Kidney (tissue), 13 donors: ENCODE measurements at regions not wholly inside any gene's neighbourhood (a gene's known extent, or its start where the extent isn't known, plus 50 kb on each side); places are given as distances from the start of the nearest gene placed in this dataset.
"Not testable (repeated sequence)": the region's sequence is repeated elsewhere in the genome, so short reads cannot be mapped to it uniquely, and the experiment has no call there.

Experiments used
- DNase-seq, 5 donors: peaks; one replicate each; pipeline ENCODE4 v3.0.0-alpha.2; 2013 to 2020
- FAIRE-seq: peaks from 2 replicates; lab custom pipeline; 2012; peaks lifted over from hg19 to GRCh38; lab: Jason Lieb, UNC
- H3K27ac ChIP-seq, 2 donors: one replicate each; pipeline ENCODE4 v1.7.0; 2013; ENCODE audit warnings: low read depth in 2 of 2, low read length in 2 of 2, inconsistent platforms in 1 of 2
- H3K27me3 ChIP-seq: one replicate; pipeline ENCODE4 v1.7.1; 2013; ENCODE audit warnings: low read length, inconsistent platforms; ENCODE audit not compliant: control insufficient read depth, insufficient read depth
- H3K36me3 ChIP-seq, 3 donors: one replicate each; pipeline versions ENCODE4 v1.7.0 to v1.7.1; 2013; ENCODE audit warnings: low read length in 3 of 3, control low read depth in 1 of 3, inconsistent platforms in 1 of 3; ENCODE audit not compliant: insufficient read depth in 3 of 3, control insufficient read depth in 2 of 3
- H3K4me1 ChIP-seq, 3 donors: one replicate each; pipeline versions ENCODE4 v1.7.0 to v1.7.1; 2013; ENCODE audit warnings: low read length in 3 of 3, inconsistent platforms in 1 of 3, low read depth in 1 of 3; ENCODE audit not compliant: control insufficient read depth in 2 of 3, insufficient read depth in 2 of 3
- H3K4me3 ChIP-seq, 3 donors: one replicate each; pipeline versions ENCODE4 v1.7.0 to v1.8.1; 2013; ENCODE audit warnings: low read length in 3 of 3, control low read depth in 1 of 3, inconsistent platforms in 1 of 3
- H3K9ac ChIP-seq, 3 donors: one replicate each; pipeline versions ENCODE4 v1.7.0 to v1.7.1; 2013; ENCODE audit warnings: low read length in 3 of 3, control low read depth in 1 of 3, inconsistent platforms in 1 of 3
- H3K9me3 ChIP-seq, 3 donors: one replicate each; pipeline versions ENCODE4 v1.7.0 to v1.7.1; 2013; ENCODE audit warnings: low read length in 3 of 3, control low read depth in 1 of 3, inconsistent platforms in 1 of 3; ENCODE audit not compliant: control insufficient read depth in 2 of 3, insufficient read depth in 1 of 3
- intact Hi-C: fragments of 100-400 bp; cut with DNase I; formaldehyde crosslinking; loops from one replicate; pipeline ENCODE4 v1.11.1; 2022
- TF ChIP-seq, protein P1 (sequence below): IDR thresholded peaks from 3 replicates; pipeline ENCODE4 v1.5.1; 2012; ENCODE audit warnings: mild to moderate bottlenecking, moderate library complexity, borderline replicate concordance; ENCODE audit not compliant: insufficient read depth; ENCODE audit errors: extremely low read depth
- donor health status: control.
- donor health status: control.
- donor health status: control.
- donor health status: control.
- donor health status: control.
- donor health status: DM: yes; HTN: yes; CAD: no.
- donor health status: Normal renal cell carcinoma (clear cell type).

DNA sequence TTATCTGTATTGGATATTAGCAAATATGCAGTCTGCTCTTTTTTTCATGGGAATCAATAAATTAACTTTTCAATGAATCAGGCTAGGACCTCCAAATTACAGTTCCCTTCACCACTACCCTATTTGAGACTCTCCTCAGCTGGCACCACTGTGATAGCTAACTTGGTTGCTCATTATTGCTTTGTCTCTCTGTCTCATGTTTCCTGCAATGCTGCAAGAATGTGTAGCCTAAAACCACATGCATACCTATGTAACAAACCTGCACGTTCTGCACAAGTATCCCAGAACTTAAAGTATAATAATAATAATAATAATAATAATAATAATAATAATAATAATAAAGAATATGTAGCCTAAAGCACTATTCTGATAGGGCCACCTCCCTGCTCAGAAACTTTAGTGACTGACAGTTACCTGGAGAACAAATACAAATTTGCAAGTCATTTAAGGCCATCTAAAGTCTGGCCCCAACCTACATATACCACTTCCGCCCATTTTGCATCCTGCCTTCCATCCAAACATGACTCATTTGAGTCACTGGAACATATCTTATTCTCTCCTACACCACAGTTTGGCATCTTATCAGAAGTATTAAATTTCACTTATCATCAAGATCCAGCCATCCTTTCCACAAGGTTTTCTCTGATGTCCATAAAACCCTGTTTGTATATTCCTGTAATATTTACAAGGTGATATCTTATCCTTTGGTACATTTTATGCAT lies 215.1 kb downstream of the LRRK2 start:
- Histone ChIP-seq H3K9me3 (no peaks in the 10 kb centered on the region), H3K4me3 (no peak overlapping the region), H3K36me3 (no peaks in the 10 kb centered on the region), H3K27ac (no peak overlapping the region), H3K9ac (no peak overlapping the region), H3K4me1 (no peaks in the 10 kb centered on the region), H3K27me3 (no peaks in the 10 kb centered on the region)
- FAIRE-seq (no peak), DNase-seq (no peak)
- TF ChIP-seq, protein P1, sequence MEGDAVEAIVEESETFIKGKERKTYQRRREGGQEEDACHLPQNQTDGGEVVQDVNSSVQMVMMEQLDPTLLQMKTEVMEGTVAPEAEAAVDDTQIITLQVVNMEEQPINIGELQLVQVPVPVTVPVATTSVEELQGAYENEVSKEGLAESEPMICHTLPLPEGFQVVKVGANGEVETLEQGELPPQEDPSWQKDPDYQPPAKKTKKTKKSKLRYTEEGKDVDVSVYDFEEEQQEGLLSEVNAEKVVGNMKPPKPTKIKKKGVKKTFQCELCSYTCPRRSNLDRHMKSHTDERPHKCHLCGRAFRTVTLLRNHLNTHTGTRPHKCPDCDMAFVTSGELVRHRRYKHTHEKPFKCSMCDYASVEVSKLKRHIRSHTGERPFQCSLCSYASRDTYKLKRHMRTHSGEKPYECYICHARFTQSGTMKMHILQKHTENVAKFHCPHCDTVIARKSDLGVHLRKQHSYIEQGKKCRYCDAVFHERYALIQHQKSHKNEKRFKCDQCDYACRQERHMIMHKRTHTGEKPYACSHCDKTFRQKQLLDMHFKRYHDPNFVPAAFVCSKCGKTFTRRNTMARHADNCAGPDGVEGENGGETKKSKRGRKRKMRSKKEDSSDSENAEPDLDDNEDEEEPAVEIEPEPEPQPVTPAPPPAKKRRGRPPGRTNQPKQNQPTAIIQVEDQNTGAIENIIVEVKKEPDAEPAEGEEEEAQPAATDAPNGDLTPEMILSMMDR, result no peak
- intact Hi-C loops, result no loop called here

DNA sequence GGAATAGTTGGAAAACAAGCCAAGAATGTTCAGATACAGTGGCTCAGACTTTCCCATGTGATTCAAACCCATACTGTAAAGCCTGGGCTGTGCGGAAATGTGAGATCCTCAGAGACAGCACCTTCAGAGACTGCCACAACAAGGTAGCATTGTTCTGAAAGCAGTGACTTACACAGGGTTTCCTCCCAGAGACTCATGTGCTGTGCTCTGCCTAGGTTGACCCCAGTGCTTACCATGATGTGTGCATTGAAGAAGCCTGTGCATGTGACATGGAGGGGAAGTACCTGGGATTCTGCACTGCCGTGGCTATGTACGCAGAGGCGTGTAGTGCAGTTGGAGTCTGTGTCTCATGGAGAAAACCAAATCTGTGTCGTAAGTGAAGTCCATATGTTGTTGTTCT lies 219.4 kb downstream of the LRRK2 start:
- H3K9me3 ChIP-seq, result no peaks in the 10 kb centered on the region
- H3K9ac ChIP-seq, result no peak overlapping the region
- FAIRE-seq (no peak), DNase-seq (no peak)
- H3K27me3 ChIP-seq, result no peaks in the 10 kb centered on the region
- no peaks in the 10 kb centered on the region for H3K36me3 ChIP-seq
- intact Hi-C loops, result no loop called here
- no peak overlapping the region for H3K4me3 ChIP-seq
- TF ChIP-seq, protein P1, result no peak
- H3K27ac ChIP-seq, result no peak overlapping the region
- no peaks in the 10 kb centered on the region for H3K4me1 ChIP-seq

DNA sequence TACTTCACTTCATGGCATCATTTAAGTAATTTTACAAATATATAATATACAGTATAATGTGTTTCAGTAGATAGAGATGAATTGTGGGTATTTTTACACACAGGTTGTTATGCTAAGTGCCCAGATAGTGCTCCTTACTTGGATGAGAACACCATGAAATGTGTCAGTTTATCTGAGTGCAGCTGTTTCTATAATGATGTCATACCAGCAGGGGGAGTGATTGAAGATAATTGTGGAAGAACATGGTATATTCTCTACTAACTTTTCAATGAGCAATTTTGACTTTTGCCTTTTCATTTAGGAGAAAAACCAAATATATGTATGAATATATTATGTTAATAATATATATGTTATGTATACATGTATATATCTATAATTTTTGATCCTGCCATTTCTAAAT lies 221.6 kb downstream of the LRRK2 start:
- TF ChIP-seq, protein P1, result peak; percentile 35
- Histone ChIP-seq H3K27ac (no peak overlapping the region), H3K27me3 (no peaks in the 10 kb centered on the region), H3K4me3 (no peak overlapping the region), H3K9me3 (no peaks in the 10 kb centered on the region), H3K9ac (no peak overlapping the region), H3K36me3 (no peaks in the 10 kb centered on the region), H3K4me1 (no peaks in the 10 kb centered on the region)
- intact Hi-C loops, result no loop called here
- FAIRE-seq (no peak), DNase-seq (peak in 1 of 5 donors; percentile 33)

DNA sequence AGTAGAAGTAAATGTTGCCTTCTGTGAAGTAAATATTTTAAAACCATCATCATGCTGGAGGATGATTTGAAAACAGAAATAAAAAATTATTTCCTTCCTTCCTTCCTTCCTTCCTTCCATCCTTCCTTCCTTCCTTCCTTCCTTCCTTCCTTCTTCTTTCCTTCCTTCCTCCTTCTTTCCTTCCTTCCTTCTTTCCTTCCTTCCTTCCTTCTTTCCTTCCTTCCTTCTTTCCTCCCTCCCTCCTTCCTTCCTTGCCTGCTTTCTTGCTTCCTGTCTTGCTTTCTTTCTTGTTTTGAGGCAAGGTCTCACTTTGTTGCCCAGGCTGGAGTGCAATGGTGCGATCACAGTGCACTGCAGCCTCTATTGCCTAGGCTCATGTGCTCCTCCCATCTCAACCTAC lies 223.7 kb downstream of the LRRK2 start:
- H3K36me3 ChIP-seq, FAIRE-seq, H3K9ac ChIP-seq, H3K9me3 ChIP-seq, H3K27ac ChIP-seq, intact Hi-C loops, H3K4me1 ChIP-seq, H3K4me3 ChIP-seq, DNase-seq, H3K27me3 ChIP-seq: not testable (repeated sequence)
